Kidney (tissue), 13 donors: ENCODE measurements at regions not wholly inside any gene's neighbourhood (a gene's known extent, or its start where the extent isn't known, plus 50 kb on each side); places are given as distances from the start of the nearest gene placed in this dataset.
A peak's percentile ranks its signal among the peaks of the same experiment; 100 is the strongest.

Experiments
- DNase-seq, 5 donors: peaks; one replicate each; pipeline ENCODE4 v3.0.0-alpha.2; 2013 to 2020
- FAIRE-seq: peaks from 2 replicates; lab custom pipeline; 2012; peaks lifted over from hg19 to GRCh38; lab: Jason Lieb, UNC
- H3K27ac ChIP-seq, 2 donors: one replicate each; pipeline ENCODE4 v1.7.0; 2013; ENCODE audit warnings: low read depth in 2 of 2, low read length in 2 of 2, inconsistent platforms in 1 of 2
- H3K27me3 ChIP-seq: one replicate; pipeline ENCODE4 v1.7.1; 2013; ENCODE audit warnings: low read length, inconsistent platforms; ENCODE audit not compliant: control insufficient read depth, insufficient read depth
- H3K36me3 ChIP-seq, 3 donors: one replicate each; pipeline versions ENCODE4 v1.7.0 to v1.7.1; 2013; ENCODE audit warnings: low read length in 3 of 3, control low read depth in 1 of 3, inconsistent platforms in 1 of 3; ENCODE audit not compliant: insufficient read depth in 3 of 3, control insufficient read depth in 2 of 3
- H3K4me1 ChIP-seq, 3 donors: one replicate each; pipeline versions ENCODE4 v1.7.0 to v1.7.1; 2013; ENCODE audit warnings: low read length in 3 of 3, inconsistent platforms in 1 of 3, low read depth in 1 of 3; ENCODE audit not compliant: control insufficient read depth in 2 of 3, insufficient read depth in 2 of 3
- H3K4me3 ChIP-seq, 3 donors: one replicate each; pipeline versions ENCODE4 v1.7.0 to v1.8.1; 2013; ENCODE audit warnings: low read length in 3 of 3, control low read depth in 1 of 3, inconsistent platforms in 1 of 3
- H3K9ac ChIP-seq, 3 donors: one replicate each; pipeline versions ENCODE4 v1.7.0 to v1.7.1; 2013; ENCODE audit warnings: low read length in 3 of 3, control low read depth in 1 of 3, inconsistent platforms in 1 of 3
- H3K9me3 ChIP-seq, 3 donors: one replicate each; pipeline versions ENCODE4 v1.7.0 to v1.7.1; 2013; ENCODE audit warnings: low read length in 3 of 3, control low read depth in 1 of 3, inconsistent platforms in 1 of 3; ENCODE audit not compliant: control insufficient read depth in 2 of 3, insufficient read depth in 1 of 3
- CTCF ChIP-seq: IDR thresholded peaks from 3 replicates; pipeline ENCODE4 v1.5.1; 2012; ENCODE audit warnings: mild to moderate bottlenecking, moderate library complexity, borderline replicate concordance; ENCODE audit not compliant: insufficient read depth; ENCODE audit errors: extremely low read depth
- intact Hi-C: fragments of 100-400 bp; cut with DNase I; formaldehyde crosslinking; loops from one replicate; pipeline ENCODE4 v1.11.1; 2022
- donor health status: control.
- donor health status: control.
- donor health status: control.
- donor health status: control.
- donor health status: control.
- donor health status: DM: yes; HTN: yes; CAD: no.
- donor health status: Normal renal cell carcinoma (clear cell type).

GRCh38 chr4:174131901-174132300 lies 151.6 kb downstream of the FBXO8 start:
- no peak for DNase-seq
- no peak overlapping the region for H3K9ac ChIP-seq
- H3K9me3 ChIP-seq, result no peaks in the 10 kb centered on the region
- no peaks in the 10 kb centered on the region for H3K27me3 ChIP-seq
- no peaks in the 10 kb centered on the region for H3K4me1 ChIP-seq
- no peak for TF ChIP-seq CTCF
- no peak overlapping the region for H3K27ac ChIP-seq
- no peak overlapping the region for H3K4me3 ChIP-seq
- intact Hi-C loops, result no loop called here
- H3K36me3 ChIP-seq, result no peaks in the 10 kb centered on the region
- no peak for FAIRE-seq

DNA sequence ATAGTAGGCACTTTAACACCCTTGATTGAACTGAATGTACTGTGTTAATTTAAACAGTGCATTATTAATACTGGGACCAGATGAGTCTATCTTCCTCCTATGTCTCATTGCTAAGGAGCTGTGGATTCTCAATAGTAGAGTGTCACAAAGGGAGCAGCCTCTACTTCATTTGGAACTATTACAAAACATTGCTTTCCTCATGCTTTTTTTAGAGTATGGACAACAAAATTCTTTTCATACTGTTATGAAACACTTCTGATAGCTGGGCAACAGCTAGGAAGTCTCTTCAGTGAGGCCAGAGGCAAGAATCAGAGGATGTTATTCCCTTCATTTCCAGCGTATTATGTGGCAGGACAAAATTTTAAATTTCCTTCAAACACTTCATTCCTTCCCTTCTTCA lies 160.8 kb downstream of the FBXO8 start:
- intact Hi-C loops, result no loop called here

GRCh38 chr4:174120446-174121295 lies 162.8 kb downstream of the FBXO8 start:
- Histone ChIP-seq H3K9me3 (no peaks in the 10 kb centered on the region), H3K4me3 (peak overlapping the region; percentile 46 to 63 (median 59)), H3K4me1 (peaks cover 0 to 4% (median 0%) of the 10 kb centered on the region in 3 donors), H3K27ac (no peak overlapping the region), H3K9ac (peak overlapping the region in 1 of 3 donors; percentile 43), H3K36me3 (no peaks in the 10 kb centered on the region), H3K27me3 (no peaks in the 10 kb centered on the region)
- TF ChIP-seq CTCF, result peak; percentile 41
- intact Hi-C loops, result no loop called here
- DNase-seq (peak in 4 of 5 donors; percentile 69 to 86 (median 76)), FAIRE-seq (no peak)

More for the DNA sequence above, 160.8 kb downstream of the FBXO8 start:
- no peaks in the 10 kb centered on the region for H3K27me3 ChIP-seq
- FAIRE-seq (no peak), DNase-seq (no peak)
- no peak overlapping the region for H3K4me3 ChIP-seq
- no peaks in the 10 kb centered on the region for H3K9me3 ChIP-seq
- peaks cover 0 to 4% (median 0%) of the 10 kb centered on the region in 3 donors for H3K4me1 ChIP-seq
- no peak for TF ChIP-seq CTCF
- no peak overlapping the region for H3K9ac ChIP-seq
- H3K27ac ChIP-seq, result no peak overlapping the region
- H3K36me3 ChIP-seq, result no peaks in the 10 kb centered on the region
